ENCODE measurements at regions not wholly inside any gene's neighbourhood (a gene's known extent, or its start where the extent isn't known, plus 50 kb on each side); places are given as distances from the start of the nearest gene placed in this dataset.

DNA sequence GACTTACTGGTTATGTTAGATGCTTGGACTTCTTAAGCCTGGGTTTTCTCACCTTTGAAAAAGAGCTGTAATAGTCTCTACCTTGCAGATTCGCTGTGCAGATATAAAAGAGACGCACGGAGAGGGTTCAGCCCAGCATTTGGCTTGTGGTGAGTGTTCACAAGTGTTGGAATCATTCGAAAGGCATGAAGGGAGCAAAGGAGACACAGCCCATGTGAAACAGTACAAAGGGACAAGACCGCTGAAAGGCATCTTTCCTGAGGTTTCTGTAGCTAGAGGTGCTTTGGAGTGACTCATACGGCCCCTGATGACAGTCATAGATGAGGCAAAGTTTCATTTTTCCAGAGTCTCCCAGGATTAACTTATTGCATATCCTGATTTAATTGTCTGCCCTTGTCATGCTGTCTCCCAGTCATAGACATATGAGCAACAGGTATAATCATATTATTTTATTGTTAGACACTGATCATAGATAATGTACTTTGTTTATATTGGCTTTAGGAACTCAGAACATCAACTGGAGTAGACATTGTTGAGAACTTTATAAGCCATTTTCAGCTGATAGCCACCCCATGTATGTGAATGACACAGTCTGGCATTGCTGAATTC is 171.1 kb downstream of the ADRA2A start:
- TF ChIP-seq POLR2AphosphoS5 (IDR thresholded peaks at IDR 0.05; ENCODE audit: low read depth, low read length) (no peak), SPI1 (IDR thresholded peaks at IDR 0.05; ENCODE audit: low read depth, low read length) (no peak), POLR2A (IDR thresholded peaks at IDR 0.05; ENCODE audit: low read depth, low read length) (no peak), TAF1 (IDR thresholded peaks at IDR 0.05; ENCODE audit: low read depth, low read length) (no peak), POU2F2 (IDR thresholded peaks at IDR 0.05; ENCODE audit: low read depth, low read length) (no peak)

Data from GM12891 (cell line).